AG08395 (cell line): ENCODE measurements at regions not wholly inside any gene's neighbourhood (a gene's known extent, or its start where the extent isn't known, plus 50 kb on each side); places are given as distances from the start of the nearest gene placed in this dataset.

Experiments
- DNase-seq: peaks from one replicate; pipeline ENCODE4 v3.0.0; 2012; ENCODE audit warnings: mixed read lengths, low spot score

DNA sequence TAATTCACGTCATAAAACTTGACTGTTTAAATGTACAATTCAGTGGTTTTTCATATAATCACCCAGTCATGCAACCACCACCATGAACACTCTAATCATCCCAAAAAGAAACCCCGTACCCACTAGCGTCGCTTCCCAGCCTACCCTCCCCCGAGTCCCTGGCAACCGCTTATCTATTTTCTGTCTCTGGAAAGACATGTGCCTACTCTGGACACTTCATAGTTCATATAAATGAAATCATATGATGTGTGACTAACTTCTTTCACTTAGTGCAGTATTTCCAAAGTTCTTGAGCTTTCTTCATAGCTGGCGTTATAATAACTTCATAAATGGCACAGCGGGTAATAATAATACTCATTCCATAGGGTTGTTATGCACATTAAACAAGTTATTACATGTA lies 215.2 kb downstream of the MYLK4 start:
- no peak for DNase-seq

GRCh38 chr6:2534406-2535042 lies 216.2 kb downstream of the MYLK4 start:
- DNase-seq = no peak

DNA sequence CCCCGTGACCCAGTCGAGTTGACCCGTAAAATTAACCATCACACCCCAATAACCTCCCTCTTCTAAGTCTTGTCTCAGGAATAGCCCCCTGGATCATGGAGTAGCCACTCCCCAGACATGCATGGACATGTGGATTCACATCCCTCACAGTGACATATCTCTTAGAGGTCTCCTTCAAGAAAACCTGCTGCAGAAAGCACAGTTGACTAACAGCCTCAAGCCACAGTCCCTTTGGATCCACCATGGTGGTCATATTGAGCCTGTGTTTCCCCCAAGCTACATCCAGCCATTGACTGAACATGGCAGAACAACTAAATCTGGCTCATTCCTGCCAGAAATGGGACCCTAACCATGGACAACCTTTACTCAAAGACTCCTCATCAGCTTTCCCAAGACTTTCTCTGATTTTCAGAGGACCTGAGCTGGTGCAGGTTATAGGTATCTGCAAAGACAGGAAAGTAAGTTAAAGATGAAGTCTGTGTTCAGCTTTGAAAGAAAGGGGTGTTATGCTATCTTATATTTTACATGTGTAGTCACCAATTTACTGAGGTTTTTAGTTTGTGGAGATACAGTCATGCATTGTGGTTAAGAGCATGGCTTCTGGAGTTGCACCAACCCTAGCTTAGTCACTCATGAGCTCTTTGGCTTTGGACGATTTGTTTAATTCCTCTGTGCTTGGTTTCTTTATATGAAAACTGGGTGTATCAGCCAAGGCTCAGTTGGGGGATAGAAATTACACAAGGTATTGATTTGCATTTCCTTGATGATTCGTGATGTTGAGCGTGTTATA lies 219.1 kb downstream of the MYLK4 start:
- peak; percentile 83 for DNase-seq

GRCh38 chr6:2529211-2529719 lies 221.5 kb downstream of the MYLK4 start:
- DNase-seq = no peak

GRCh38 chr6:2528156-2528555 lies 222.6 kb downstream of the MYLK4 start:
- no peak for DNase-seq

DNA sequence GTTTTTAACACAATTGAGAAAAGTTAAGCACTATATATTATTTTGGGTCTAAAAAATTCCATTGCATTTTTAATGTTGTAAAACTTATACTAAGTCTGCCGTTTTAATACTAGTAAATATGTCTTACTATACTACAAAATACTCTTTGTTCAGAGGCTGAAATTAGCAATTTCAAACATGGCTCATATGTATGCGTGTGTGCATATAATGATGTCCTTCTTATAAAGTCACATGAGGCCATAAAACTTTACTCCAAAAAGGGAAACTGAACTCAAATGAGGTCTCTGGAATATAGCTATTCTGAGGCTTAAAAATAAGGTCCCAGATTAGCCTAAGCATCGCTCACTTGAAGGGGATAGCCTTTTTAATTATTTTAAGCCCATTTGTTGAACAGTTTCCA lies 224.0 kb downstream of the MYLK4 start:
- DNase-seq = no peak

- DNase-seq = no peak
Measured at GRCh38 chr6:2524090-2524489, 226.6 kb downstream of the MYLK4 start.

GRCh38 chr6:2523061-2523460 lies 227.7 kb downstream of the MYLK4 start:
- DNase-seq = no peak

- peak; percentile 31 for DNase-seq
Measured at GRCh38 chr6:2522521-2522920, 228.2 kb downstream of the MYLK4 start.

- DNase-seq = no peak
Measured at GRCh38 chr6:2517855-2518473, 232.8 kb downstream of the MYLK4 start.

GRCh38 chr6:2517401-2517800 lies 233.3 kb downstream of the MYLK4 start:
- no peak for DNase-seq

- DNase-seq = no peak
Measured at GRCh38 chr6:2516059-2516458, 234.7 kb downstream of the MYLK4 start.

DNA sequence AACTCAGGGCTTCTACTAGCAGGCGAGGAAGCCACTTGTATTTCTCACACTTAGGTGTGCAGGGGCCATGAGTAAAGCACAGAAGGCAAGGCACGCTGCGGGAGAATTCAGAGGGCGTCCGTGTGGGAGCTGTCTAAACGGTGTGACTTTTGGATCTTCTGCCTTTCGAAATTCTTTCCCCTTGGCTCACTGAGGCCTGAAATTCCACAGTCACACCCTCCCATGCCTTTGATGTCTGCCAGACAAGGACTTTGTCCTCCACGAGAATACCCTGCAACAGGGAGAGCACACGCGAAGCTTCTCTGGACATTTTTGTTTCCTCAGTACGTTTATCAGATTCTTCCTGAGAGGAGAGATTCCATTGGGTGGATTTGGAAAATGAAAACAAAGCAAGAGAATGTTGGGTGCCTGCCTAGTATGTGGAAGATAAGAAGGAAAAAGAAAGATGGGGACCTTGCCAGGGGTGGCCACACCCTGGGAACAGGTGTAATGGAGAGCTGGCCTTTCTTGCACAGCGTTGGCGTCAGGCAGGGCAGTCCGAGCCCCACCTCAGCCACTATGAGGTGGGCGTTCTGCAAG lies 235.7 kb downstream of the MYLK4 start:
- no peak for DNase-seq

GRCh38 chr6:2512802-2513201 lies 237.9 kb downstream of the MYLK4 start:
- DNase-seq = no peak

- no peak for DNase-seq
Measured at GRCh38 chr6:2510316-2510715, 240.4 kb downstream of the MYLK4 start.

DNA sequence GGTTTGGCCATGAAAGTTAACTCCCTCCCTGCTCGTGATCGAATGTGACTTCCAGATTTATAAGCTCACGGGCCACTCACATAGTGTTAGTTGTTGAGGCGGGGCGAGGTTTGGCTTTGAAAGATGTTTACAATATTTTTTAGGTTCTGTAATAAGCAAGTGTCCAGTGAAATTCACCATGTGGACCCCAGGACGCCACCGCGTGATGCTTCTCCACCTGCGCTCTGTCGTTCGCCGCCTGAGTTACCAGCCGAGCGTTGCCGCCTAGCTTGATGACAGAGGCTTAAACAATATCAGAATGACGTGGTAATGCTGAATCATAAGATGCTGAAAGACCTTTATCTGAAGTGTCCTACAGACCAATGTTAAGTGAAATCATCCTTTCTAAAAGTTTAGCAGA lies 241.0 kb downstream of the MYLK4 start:
- DNase-seq = no peak

- no peak for DNase-seq
Measured at GRCh38 chr6:2508071-2508470, 242.7 kb downstream of the MYLK4 start.

DNA sequence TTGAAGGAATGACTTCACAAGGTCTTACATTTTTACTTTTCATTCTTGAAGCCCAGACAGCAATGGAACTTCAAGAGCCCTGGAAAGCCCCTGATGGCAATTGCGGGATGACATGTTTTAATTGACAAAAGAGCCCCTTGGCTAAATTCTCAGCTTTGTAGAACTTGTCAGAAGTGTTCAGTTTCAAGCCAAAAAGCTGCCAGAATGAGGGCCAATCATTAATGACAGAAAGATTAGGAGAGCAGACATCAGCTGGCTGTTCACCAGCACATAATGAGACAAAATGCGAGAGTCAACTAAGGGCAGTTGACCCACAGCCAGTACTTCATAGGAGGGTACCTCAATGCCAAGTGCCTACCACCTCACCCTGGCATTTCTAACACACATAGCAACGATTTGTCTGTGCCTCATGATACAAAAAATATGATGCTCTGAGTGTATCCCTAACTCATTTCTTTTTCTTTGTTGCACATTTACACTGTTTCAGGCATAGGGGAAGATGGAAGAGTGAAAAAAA lies 243.1 kb downstream of the MYLK4 start:
- DNase-seq = no peak

- DNase-seq = no peak
Measured at GRCh38 chr6:2507016-2507415, 243.7 kb downstream of the MYLK4 start.

- DNase-seq = no peak
Measured at GRCh38 chr6:2505624-2506023, 245.1 kb downstream of the MYLK4 start.

- no peak for DNase-seq
Measured at GRCh38 chr6:2504495-2505064, 246.1 kb downstream of the MYLK4 start.

GRCh38 chr6:2503816-2504494 lies 246.8 kb downstream of the MYLK4 start:
- DNase-seq = no peak
